ENCODE measurements at regions not wholly inside any gene's neighbourhood (a gene's known extent, or its start where the extent isn't known, plus 50 kb on each side); places are given as distances from the start of the nearest gene placed in this dataset.

DNA sequence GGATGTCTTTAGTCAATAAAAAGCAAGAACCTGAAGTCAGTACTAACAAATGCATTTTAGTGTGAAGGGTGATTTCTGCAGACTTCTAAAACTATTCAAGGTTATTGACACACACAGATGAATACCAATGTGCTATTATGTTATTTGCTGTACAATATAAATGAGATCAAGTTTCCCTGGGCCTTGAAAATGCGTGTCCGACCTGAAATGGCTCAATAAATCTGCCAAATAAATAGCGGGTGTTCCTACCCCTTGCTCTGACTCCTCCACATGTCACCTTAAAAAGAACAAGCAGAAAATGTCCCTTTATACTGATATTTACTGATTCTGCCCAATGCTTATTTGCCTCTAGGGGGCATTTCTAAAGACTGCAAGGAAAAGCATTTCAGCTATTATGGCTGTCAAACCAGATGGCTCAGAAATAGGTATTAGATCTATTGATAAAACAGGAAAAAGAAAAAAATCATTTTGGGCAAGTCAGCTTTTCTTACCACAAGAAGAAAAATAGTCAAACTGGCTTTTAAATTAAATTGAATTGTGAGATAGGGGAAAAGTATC lies 367.3 kb upstream of the KITLG start:
- H3K27me3 ChIP-seq (ENCODE audit: control insufficient read depth, insufficient read depth, low read length): no peaks in the 10 kb centered on the region
- H3K4me2 ChIP-seq (ENCODE audit: low read length): no peak overlapping the region
- no peaks in the 10 kb centered on the region for H3K9me3 ChIP-seq (replicated peaks; ENCODE audit: low read length)
- peaks cover 16% of the 10 kb centered on the region for H3K4me1 ChIP-seq (ENCODE audit: control insufficient read depth, insufficient read depth, low read length)
- H3K4me3 ChIP-seq (ENCODE audit: low read length): no peak overlapping the region
- no peak overlapping the region for H3K9ac ChIP-seq (ENCODE audit: low read depth, low read length)
- H3K36me3 ChIP-seq (ENCODE audit: insufficient read depth, low read length): no peaks in the 10 kb centered on the region

DNA sequence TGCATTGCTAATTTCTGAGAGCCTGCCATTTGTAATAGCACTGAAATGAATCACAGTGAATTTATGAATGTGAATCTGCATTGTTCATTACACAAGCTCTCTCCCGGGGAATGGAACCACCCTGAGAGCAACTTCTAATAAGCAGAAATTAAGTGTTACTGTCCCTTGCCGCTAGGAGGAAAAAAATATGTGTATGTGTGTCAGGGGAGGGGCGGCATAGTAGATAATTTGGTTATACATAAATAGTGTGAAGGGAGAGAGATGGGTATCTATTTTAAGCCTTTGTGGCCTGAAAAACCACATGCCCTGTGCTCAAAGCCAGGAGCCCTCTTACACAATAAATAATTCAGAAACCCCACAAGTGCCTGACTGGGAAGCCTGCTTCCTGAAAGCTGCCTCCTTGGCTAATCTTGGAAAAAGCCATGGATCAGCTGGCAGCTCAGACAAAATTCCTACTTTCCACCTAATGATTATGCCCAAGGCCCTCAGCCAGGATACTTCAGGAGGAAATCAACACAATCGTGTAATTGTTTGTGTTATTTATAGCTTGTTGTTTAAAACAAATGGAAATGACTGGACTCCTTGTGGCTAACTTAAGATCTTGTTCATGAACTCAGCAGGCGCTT lies 366.2 kb upstream of the KITLG start:
- H3K4me2 ChIP-seq (ENCODE audit: low read length): no peak overlapping the region
- H3K9ac ChIP-seq (ENCODE audit: low read depth, low read length): no peak overlapping the region
- H3K4me1 ChIP-seq (ENCODE audit: control insufficient read depth, insufficient read depth, low read length): peaks cover 16% of the 10 kb centered on the region
- H3K9me3 ChIP-seq (replicated peaks; ENCODE audit: low read length): no peaks in the 10 kb centered on the region
- H3K36me3 ChIP-seq (ENCODE audit: insufficient read depth, low read length): no peaks in the 10 kb centered on the region
- H3K27me3 ChIP-seq (ENCODE audit: control insufficient read depth, insufficient read depth, low read length): no peaks in the 10 kb centered on the region
- H3K4me3 ChIP-seq (ENCODE audit: low read length): no peak overlapping the region

DNA sequence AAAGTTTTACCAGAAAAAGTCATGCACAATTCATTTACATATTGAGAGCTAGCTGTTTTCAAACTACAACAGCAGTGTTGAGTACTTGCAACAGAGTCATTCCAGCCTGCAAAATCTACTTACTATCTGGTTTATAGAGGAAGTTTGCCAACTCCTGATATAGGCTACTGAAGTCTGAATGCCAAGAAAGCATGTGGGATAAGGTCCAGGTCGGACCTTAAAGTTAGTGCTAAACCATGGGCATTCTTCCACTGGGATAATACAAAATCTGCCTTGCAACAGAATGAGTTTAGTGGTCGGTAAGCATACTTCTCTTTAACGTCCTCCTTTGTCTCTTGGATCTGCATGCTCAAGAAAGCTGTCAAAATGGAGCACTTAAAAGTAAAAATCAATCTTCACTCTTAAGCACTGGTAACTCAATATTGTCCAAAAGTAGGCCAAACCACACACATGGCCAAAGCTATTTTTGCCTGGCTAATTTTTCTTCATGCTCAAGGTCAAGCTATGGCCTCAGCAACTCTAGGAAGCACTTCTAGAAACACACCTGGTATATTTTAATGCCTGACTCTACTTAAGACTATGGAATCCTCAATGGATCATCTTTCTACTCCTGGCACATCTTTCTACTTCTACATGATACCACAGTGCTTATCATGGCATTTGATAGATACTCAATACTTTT lies 364.9 kb upstream of the KITLG start:
- H3K27me3 ChIP-seq (ENCODE audit: control insufficient read depth, insufficient read depth, low read length): no peaks in the 10 kb centered on the region
- H3K9me3 ChIP-seq (replicated peaks; ENCODE audit: low read length): no peaks in the 10 kb centered on the region
- no peaks in the 10 kb centered on the region for H3K36me3 ChIP-seq (ENCODE audit: insufficient read depth, low read length)
- peaks cover 16% of the 10 kb centered on the region for H3K4me1 ChIP-seq (ENCODE audit: control insufficient read depth, insufficient read depth, low read length)
- H3K4me3 ChIP-seq (ENCODE audit: low read length): no peak overlapping the region
- H3K9ac ChIP-seq (ENCODE audit: low read depth, low read length): no peak overlapping the region
- H3K4me2 ChIP-seq (ENCODE audit: low read length): no peak overlapping the region

DNA sequence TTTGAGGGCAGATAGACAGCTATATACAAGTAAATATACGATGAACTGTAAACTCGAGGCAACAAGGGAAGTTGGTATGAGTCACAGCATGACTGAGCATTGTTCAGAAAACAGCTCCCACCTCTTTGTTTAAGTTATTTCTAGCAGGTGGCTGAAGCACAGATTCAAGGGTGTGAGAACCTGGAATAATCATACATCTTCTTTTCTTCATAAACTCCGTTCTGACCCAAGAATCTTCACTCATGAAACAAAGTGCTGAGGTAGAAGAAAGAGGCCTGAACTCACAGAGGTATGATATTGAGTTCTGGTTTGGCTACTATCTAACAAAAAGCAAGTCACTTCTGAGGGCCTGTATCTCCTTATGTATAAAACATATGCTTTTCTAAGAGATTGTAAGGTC lies 364.1 kb upstream of the KITLG start:
- H3K27me3 ChIP-seq (ENCODE audit: control insufficient read depth, insufficient read depth, low read length): no peaks in the 10 kb centered on the region
- no peak overlapping the region for H3K9ac ChIP-seq (ENCODE audit: low read depth, low read length)
- H3K4me3 ChIP-seq (ENCODE audit: low read length): no peak overlapping the region
- peaks cover 16% of the 10 kb centered on the region for H3K4me1 ChIP-seq (ENCODE audit: control insufficient read depth, insufficient read depth, low read length)
- no peaks in the 10 kb centered on the region for H3K9me3 ChIP-seq (replicated peaks; ENCODE audit: low read length)
- no peaks in the 10 kb centered on the region for H3K36me3 ChIP-seq (ENCODE audit: insufficient read depth, low read length)
- H3K4me2 ChIP-seq (ENCODE audit: low read length): no peak overlapping the region

DNA sequence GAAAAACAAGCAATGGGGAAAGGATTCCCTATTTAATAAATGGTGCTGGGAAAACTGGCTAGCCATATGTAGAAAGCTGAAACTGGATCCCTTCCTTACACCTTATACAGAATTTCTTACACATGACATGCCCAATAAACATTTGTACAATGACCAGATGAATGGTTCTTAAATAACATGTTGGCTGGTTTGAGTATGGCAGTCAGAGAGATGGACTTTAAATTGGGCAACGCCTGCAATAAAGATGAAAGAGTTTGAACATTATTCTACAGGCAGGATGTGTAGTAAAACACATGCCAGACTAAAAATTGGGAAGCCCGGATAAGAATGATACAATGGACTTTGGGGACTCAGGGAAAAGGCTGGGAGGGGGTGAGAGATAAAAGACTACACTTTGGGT lies 360.6 kb upstream of the KITLG start:
- no peak overlapping the region for H3K4me3 ChIP-seq (ENCODE audit: low read length)

DNA sequence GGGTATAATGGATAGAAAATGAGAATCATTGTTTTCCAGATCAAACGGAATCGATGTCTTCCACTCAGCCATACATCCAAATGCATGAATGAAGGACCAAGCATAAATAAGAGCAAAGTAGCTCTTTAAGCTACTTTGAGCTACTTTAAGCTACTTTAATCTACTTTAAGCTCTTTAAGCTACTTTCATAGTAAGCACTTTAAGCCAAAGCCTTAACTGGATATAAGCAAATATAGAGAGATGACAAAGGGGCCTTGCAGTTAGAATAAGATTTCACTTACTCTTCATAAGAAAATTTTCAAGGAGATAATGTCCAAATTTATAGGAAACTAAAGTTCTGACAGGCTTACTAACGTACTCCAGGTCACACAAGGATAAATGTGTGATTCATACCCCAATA lies 355.6 kb upstream of the KITLG start:
- Histone ChIP-seq H3K9me3 (replicated peaks; ENCODE audit: low read length) (no peaks in the 10 kb centered on the region), H3K36me3 (ENCODE audit: insufficient read depth, low read length) (no peaks in the 10 kb centered on the region), H3K4me2 (ENCODE audit: low read length) (peak overlapping the region; percentile 23), H3K9ac (ENCODE audit: low read depth, low read length) (no peak overlapping the region), H3K27me3 (ENCODE audit: control insufficient read depth, insufficient read depth, low read length) (no peaks in the 10 kb centered on the region), H3K4me1 (ENCODE audit: control insufficient read depth, insufficient read depth, low read length) (peaks cover 14% of the 10 kb centered on the region), H3K4me3 (ENCODE audit: low read length) (no peak overlapping the region)

More for the DNA sequence above, 360.6 kb upstream of the KITLG start:
- Histone ChIP-seq H3K4me2 (ENCODE audit: low read length) (no peak overlapping the region), H3K27me3 (ENCODE audit: control insufficient read depth, insufficient read depth, low read length) (no peaks in the 10 kb centered on the region), H3K9me3 (replicated peaks; ENCODE audit: low read length) (no peaks in the 10 kb centered on the region), H3K9ac (ENCODE audit: low read depth, low read length) (no peak overlapping the region), H3K4me1 (ENCODE audit: control insufficient read depth, insufficient read depth, low read length) (peaks cover 11% of the 10 kb centered on the region), H3K36me3 (ENCODE audit: insufficient read depth, low read length) (no peaks in the 10 kb centered on the region)

DNA sequence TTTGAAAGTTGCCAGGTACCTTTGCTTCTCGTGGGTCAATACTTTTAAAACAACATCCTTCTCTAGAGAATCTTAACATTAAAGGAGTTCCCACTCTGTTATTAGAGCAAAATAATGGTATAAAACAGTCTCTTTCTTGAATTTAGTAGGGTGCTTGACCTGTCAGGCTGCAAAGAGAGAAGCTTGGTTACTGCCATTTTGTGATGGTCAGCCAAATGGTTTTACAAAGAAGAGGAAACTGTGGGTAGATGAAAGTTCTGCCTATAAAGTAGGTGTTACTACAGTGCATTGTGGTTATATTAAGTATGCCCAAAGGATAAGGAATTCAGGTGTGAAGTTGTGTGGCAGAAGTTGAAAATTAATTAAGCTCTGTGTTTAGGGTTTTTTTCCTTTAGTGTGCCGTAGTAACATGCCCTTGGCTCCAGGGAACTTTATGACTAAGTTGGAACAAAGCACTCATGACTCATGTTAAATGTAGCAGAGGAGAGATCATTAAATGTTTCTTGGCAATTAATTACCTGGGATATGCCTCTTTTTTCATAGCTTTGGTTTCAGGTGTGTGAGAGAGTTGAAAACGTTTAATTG lies 354.0 kb upstream of the KITLG start:
- peaks cover 14% of the 10 kb centered on the region for H3K4me1 ChIP-seq (ENCODE audit: control insufficient read depth, insufficient read depth, low read length)
- no peaks in the 10 kb centered on the region for H3K9me3 ChIP-seq (replicated peaks; ENCODE audit: low read length)
- no peaks in the 10 kb centered on the region for H3K27me3 ChIP-seq (ENCODE audit: control insufficient read depth, insufficient read depth, low read length)
- H3K9ac ChIP-seq (ENCODE audit: low read depth, low read length): no peak overlapping the region
- H3K36me3 ChIP-seq (ENCODE audit: insufficient read depth, low read length): no peaks in the 10 kb centered on the region
- no peak overlapping the region for H3K4me2 ChIP-seq (ENCODE audit: low read length)
- no peak overlapping the region for H3K4me3 ChIP-seq (ENCODE audit: low read length)

DNA sequence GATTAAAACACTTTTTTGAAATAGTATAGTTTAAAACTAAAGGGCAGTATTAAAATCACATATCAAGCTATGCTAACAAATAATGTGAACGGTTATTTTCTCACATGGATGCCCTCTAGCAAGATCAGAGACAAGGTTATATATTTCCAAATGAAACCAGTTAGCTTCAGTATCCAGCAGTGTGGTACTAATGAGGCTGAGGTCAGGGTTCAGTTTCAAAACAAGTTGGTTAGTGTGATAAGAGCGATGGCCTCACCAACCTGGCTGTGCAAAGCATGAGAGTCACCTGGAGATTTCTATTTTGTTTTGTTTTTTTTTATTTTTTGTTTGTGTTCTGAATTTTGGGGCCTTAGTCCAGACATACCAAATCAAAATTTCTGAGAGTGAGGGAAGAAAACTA lies 352.2 kb upstream of the KITLG start:
- Histone ChIP-seq H3K9ac (ENCODE audit: low read depth, low read length) (no peak overlapping the region), H3K27me3 (ENCODE audit: control insufficient read depth, insufficient read depth, low read length) (no peaks in the 10 kb centered on the region), H3K9me3 (replicated peaks; ENCODE audit: low read length) (no peaks in the 10 kb centered on the region), H3K4me2 (ENCODE audit: low read length) (no peak overlapping the region), H3K4me1 (ENCODE audit: control insufficient read depth, insufficient read depth, low read length) (peaks cover 14% of the 10 kb centered on the region), H3K36me3 (ENCODE audit: insufficient read depth, low read length) (no peaks in the 10 kb centered on the region), H3K4me3 (ENCODE audit: low read length) (no peak overlapping the region)

DNA sequence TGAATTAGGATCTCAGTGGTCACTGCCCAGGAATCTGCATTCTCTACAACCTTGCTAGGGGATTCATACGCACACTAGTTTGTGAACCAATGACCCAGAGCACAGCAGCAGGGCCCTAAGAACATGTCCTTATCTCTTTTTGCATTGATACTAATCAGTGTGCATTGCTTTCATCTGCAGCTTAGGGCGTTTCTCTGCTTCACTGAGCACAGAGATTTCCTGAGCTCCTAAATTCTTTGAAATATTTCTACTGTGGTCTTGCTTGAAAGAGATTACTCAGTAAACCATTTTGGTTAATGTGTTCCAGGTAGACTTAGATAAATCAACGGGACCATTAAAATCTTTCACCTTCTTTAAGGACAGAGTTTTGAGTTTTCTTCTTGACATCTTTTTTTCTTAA lies 351.3 kb upstream of the KITLG start:
- Histone ChIP-seq H3K4me3 (ENCODE audit: low read length) (no peak overlapping the region), H3K9me3 (replicated peaks; ENCODE audit: low read length) (no peaks in the 10 kb centered on the region), H3K9ac (ENCODE audit: low read depth, low read length) (no peak overlapping the region), H3K36me3 (ENCODE audit: insufficient read depth, low read length) (no peaks in the 10 kb centered on the region), H3K27me3 (ENCODE audit: control insufficient read depth, insufficient read depth, low read length) (no peaks in the 10 kb centered on the region), H3K4me1 (ENCODE audit: control insufficient read depth, insufficient read depth, low read length) (peaks cover 16% of the 10 kb centered on the region), H3K4me2 (ENCODE audit: low read length) (no peak overlapping the region)

DNA sequence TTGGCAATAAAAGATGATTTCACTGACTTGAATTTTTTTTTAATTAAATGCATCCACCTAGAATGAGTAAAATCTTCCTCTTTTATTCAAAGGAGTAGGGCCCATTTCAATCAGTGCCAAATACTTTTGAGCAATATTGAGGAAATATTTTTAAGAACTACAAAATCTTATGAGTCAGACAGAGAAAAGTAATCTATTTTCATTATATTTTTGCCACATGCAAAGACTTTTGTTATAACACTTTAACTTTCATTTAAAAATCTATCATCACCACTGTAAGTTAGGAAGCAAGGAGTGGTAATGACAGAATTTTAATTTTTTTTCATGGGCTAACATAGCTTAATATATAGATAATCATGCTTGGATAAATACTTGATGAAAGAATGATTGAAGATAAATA lies 345.2 kb upstream of the KITLG start:
- Histone ChIP-seq H3K27me3 (ENCODE audit: control insufficient read depth, insufficient read depth, low read length) (no peaks in the 10 kb centered on the region), H3K36me3 (ENCODE audit: insufficient read depth, low read length) (no peaks in the 10 kb centered on the region), H3K4me1 (ENCODE audit: control insufficient read depth, insufficient read depth, low read length) (peaks cover 22% of the 10 kb centered on the region), H3K9ac (ENCODE audit: low read depth, low read length) (peak overlapping the region; percentile 3), H3K9me3 (replicated peaks; ENCODE audit: low read length) (no peaks in the 10 kb centered on the region), H3K4me2 (ENCODE audit: low read length) (peak overlapping the region; percentile 36), H3K4me3 (ENCODE audit: low read length) (no peak overlapping the region)

DNA sequence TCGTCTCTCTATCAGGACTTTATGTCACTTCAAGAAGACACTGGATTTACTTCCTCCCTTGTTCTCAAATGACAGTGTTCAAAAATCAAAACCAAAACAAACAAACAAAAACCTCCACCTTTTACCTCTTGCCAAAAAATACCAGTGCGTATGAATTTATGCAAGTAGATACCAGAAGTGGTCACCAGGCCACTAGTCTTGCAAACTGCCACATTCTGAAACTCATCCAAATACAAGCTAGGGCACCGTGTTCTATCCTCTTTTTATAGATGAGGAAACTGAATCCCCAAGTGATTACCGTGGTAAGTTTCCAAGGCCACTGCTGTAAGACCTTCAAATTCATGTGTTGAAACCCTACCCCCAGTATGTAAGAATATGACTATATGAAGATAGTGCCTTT lies 343.9 kb upstream of the KITLG start:
- no peak overlapping the region for H3K4me3 ChIP-seq (ENCODE audit: low read length)
- H3K9ac ChIP-seq (ENCODE audit: low read depth, low read length): no peak overlapping the region
- H3K4me2 ChIP-seq (ENCODE audit: low read length): no peak overlapping the region
- peaks cover 22% of the 10 kb centered on the region for H3K4me1 ChIP-seq (ENCODE audit: control insufficient read depth, insufficient read depth, low read length)
- no peaks in the 10 kb centered on the region for H3K36me3 ChIP-seq (ENCODE audit: insufficient read depth, low read length)
- H3K27me3 ChIP-seq (ENCODE audit: control insufficient read depth, insufficient read depth, low read length): no peaks in the 10 kb centered on the region
- no peaks in the 10 kb centered on the region for H3K9me3 ChIP-seq (replicated peaks; ENCODE audit: low read length)

All from skeletal muscle satellite cell (primary cell).